GM12891 (cell line): ENCODE measurements at regions not wholly inside any gene's neighbourhood (a gene's known extent, or its start where the extent isn't known, plus 50 kb on each side); places are given as distances from the start of the nearest gene placed in this dataset.

Experiments
- PAX5 ChIP-seq: IDR thresholded peaks from 2 replicates; pipeline ENCODE4 v1.6.1; 2011; ENCODE audit warnings: low read length, moderate library complexity, mild to moderate bottlenecking; ENCODE audit not compliant: insufficient read depth, severe bottlenecking
- POLR2A ChIP-seq: IDR thresholded peaks from 2 replicates; pipeline ENCODE4 v1.6.1; 2011; ENCODE audit warnings: low read depth, low read length, control low read depth
- POLR2AphosphoS5 ChIP-seq: IDR thresholded peaks from 2 replicates; pipeline ENCODE4 v1.6.1; 2011; ENCODE audit warnings: low read depth, low read length, control low read depth
- POU2F2 ChIP-seq: IDR thresholded peaks from 2 replicates; pipeline ENCODE4 v1.6.1; 2011; ENCODE audit warnings: low read depth, mild to moderate bottlenecking, control low read depth, low read length, moderate library complexity

GRCh38 chr4:32485956-32486355 is 1765.8 kb downstream of the PCDH7 start:
- TF ChIP-seq POU2F2 = no peak
- TF ChIP-seq POLR2AphosphoS5 = no peak
- TF ChIP-seq POLR2A = no peak
- TF ChIP-seq PAX5 = no peak
